Breast epithelium (tissue), 4 donors: ENCODE measurements at regions not wholly inside any gene's neighbourhood (a gene's known extent, or its start where the extent isn't known, plus 50 kb on each side); places are given as distances from the start of the nearest gene placed in this dataset.

Experiments
- DNase-seq, 2 donors: peaks; one replicate each; pipeline ENCODE4 v3.0.0-alpha.2; 2019; ENCODE audit warnings: low spot score in 2 of 2
- H3K27ac ChIP-seq, 2 donors: fragments of 200-600 bp; sonication (generic) in 1 of 2; one replicate each; pipeline ENCODE4 v1.5.1; 2016 to 2019; ENCODE audit warnings: mild to moderate bottlenecking in 1 of 2
- H3K27me3 ChIP-seq, 2 donors: fragments of 200-600 bp; sonication (generic) in 1 of 2; one replicate each; pipeline versions ENCODE4 v1.5.1 to v1.6.0; 2017 to 2019; ENCODE audit warnings: control low read depth in 1 of 2, mild to moderate bottlenecking in 1 of 2
- H3K36me3 ChIP-seq: fragments of 200-600 bp; one replicate; pipeline ENCODE4 v1.5.1; 2019
- H3K4me1 ChIP-seq, 2 donors: fragments of 200-600 bp; sonication (generic); one replicate each; pipeline ENCODE4 v1.5.1; 2016 to 2019; ENCODE audit warnings: control low read depth in 1 of 2
- H3K4me3 ChIP-seq, 3 donors: fragments of 200-600 bp; sonication (generic); 1 replicate in 2 of 3; 2 replicates in 1 of 3; pipeline ENCODE4 v1.5.1; 2016 to 2019; ENCODE audit warnings: mild to moderate bottlenecking in 3 of 3, moderate library complexity in 2 of 3
- H3K9me3 ChIP-seq, 2 donors: fragments of 200-600 bp; sonication (generic) in 1 of 2; one replicate each; pipeline ENCODE4 v1.5.1; 2016 to 2019; ENCODE audit warnings: control low read depth in 1 of 2
- POLR2A ChIP-seq: fragments of 450-650 bp; IDR thresholded peaks from one replicate; pipeline ENCODE4 v1.6.1; 2016; ENCODE audit warnings: antibody characterized with exemption, mild to moderate bottlenecking, moderate library complexity
- POLR2AphosphoS5 ChIP-seq, 3 donors: sonication (generic); formaldehyde crosslinking; IDR thresholded peaks; one replicate each; pipeline ENCODE4 v1.6.1; 2017; ENCODE audit warnings: antibody characterized with exemption in 3 of 3
- intact Hi-C: fragments of 100-400 bp; cut with DNase I; formaldehyde crosslinking; loops from one replicate; pipeline ENCODE4 v1.15.1; 2023; ENCODE audit warnings: low total_unique reads
- TF ChIP-seq, protein P1 (sequence below), 3 donors: fragments of 450-650 bp; IDR thresholded peaks; one replicate each; pipeline ENCODE4 v1.5.1; 2016 to 2017; ENCODE audit warnings: antibody characterized with exemption in 3 of 3, mild to moderate bottlenecking in 3 of 3, moderate library complexity in 3 of 3

DNA sequence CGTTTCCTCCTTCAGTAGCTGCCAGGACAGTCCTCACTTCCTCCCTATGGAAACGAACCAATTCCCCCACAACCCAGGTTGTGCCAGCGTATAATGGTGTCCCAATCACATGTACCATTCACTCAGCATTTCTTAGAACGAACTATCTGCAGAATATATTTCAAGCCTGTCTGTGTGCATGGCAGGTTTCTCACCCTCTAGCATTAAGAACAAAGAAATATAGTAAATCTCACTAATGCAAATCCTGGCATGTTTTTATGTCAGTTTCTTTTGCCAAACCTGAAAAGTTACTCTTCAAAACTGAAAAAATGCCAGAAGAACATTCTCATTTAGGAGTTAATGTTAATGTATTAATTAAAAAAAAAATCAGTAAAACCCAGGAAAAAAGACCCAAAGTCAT lies 405.9 kb upstream of the KLF6 start:
- intact Hi-C loops: loop anchor here (10.0 kb wide), 1 partner anchor 106 kb away; no protein-coding TSS in a partner anchor
- Histone ChIP-seq H3K36me3 (no peaks in the 10 kb centered on the region), H3K27ac (no peak overlapping the region), H3K9me3 (no peaks in the 10 kb centered on the region), H3K27me3 (no peaks in the 10 kb centered on the region), H3K4me3 (no peak overlapping the region), H3K4me1 (no peaks in the 10 kb centered on the region)
- DNase-seq: no peak
- TF ChIP-seq, protein P1, sequence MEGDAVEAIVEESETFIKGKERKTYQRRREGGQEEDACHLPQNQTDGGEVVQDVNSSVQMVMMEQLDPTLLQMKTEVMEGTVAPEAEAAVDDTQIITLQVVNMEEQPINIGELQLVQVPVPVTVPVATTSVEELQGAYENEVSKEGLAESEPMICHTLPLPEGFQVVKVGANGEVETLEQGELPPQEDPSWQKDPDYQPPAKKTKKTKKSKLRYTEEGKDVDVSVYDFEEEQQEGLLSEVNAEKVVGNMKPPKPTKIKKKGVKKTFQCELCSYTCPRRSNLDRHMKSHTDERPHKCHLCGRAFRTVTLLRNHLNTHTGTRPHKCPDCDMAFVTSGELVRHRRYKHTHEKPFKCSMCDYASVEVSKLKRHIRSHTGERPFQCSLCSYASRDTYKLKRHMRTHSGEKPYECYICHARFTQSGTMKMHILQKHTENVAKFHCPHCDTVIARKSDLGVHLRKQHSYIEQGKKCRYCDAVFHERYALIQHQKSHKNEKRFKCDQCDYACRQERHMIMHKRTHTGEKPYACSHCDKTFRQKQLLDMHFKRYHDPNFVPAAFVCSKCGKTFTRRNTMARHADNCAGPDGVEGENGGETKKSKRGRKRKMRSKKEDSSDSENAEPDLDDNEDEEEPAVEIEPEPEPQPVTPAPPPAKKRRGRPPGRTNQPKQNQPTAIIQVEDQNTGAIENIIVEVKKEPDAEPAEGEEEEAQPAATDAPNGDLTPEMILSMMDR (IDR thresholded peaks at IDR 0.05): no peak

DNA sequence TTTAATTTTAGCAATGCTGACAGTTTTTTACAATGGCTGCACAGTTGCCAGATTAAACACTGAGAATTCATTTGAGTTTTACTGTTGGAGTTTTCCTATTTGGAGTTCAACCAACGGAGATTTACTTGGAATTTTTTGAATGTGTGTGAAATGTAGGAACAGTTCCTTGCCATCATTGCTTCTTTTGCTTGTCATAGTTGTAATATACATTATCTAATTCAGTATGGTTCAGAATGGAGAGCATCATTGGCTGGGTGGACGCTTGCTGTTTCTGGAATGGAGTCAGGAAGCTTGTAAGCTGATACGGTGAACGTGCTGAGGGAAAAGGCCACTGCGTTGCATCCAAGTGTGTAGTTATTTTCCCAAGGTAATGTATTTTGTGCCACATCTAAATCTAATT lies 404.3 kb upstream of the KLF6 start:
- TF ChIP-seq, protein P1 (IDR thresholded peaks at IDR 0.05): no peak
- TF ChIP-seq POLR2AphosphoS5 (IDR thresholded peaks at IDR 0.05) (no peak), POLR2A (no peak)
- Histone ChIP-seq H3K27ac (no peak overlapping the region), H3K4me1 (no peaks in the 10 kb centered on the region), H3K9me3 (no peaks in the 10 kb centered on the region), H3K4me3 (no peak overlapping the region), H3K27me3 (no peaks in the 10 kb centered on the region), H3K36me3 (no peaks in the 10 kb centered on the region)
- no peak for DNase-seq
- intact Hi-C loops: no loop called here

DNA sequence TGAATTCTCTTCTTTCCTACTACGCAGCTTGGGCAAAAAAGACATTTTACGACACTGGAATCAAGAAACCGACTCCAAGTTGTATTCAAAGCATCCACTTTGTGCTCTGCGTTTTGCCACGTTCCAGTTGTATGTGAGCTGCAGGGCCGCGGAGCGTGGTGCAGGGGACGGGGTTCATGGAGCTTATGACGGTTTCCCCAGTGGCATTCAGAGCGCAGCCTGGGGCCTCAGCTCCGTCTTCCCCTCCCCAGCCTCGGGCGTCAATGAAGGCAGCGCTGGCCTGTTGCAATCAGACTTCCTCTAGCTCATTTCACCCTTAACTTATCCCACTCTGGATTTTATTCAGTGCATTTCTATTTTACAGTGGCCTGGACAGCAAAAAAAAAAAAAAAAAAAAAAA lies 403.4 kb upstream of the KLF6 start:
- no peak for DNase-seq
- H3K9me3 ChIP-seq: no peaks in the 10 kb centered on the region
- TF ChIP-seq, protein P1 (IDR thresholded peaks at IDR 0.05): no peak
- TF ChIP-seq POLR2AphosphoS5 (IDR thresholded peaks at IDR 0.05) (no peak), POLR2A (no peak)

DNA sequence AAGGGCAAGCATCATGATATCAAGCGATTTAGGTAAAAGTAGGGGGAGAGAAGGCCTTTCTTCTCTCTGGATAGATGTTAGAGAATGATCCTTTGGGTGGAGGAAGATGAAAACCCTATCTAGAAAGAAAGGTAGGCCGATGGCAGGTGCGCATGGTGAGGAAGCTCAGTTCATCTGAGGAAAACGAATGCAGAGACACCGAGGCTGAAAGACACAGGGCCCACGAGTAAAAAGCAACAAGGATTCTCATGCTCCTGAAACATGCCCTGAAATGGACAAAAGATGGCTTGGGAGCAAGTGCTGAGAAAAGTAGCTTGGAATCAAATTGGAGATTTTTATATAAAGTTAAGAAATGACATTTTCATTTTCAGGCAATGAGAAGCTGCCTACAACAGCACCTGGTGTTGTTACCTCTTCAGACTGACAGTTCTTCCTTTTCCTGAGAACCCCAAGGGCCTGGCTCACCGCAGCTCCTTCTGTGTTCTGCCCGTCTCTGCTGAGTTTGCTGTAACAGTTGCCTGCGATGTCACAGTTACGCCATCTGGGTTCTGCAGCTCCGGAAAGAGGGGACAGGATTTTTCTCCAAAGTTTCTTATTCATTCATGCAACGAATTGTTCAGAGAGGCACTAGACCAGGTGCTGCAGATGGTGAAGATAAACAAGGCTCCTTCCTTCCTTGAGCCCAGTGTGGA lies 402.0 kb upstream of the KLF6 start:
- Histone ChIP-seq H3K9me3 (no peaks in the 10 kb centered on the region), H3K27ac (no peak overlapping the region), H3K4me1 (no peaks in the 10 kb centered on the region), H3K4me3 (no peak overlapping the region), H3K27me3 (no peaks in the 10 kb centered on the region), H3K36me3 (no peaks in the 10 kb centered on the region)
- TF ChIP-seq, protein P1 (IDR thresholded peaks at IDR 0.05): no peak
- TF ChIP-seq POLR2A (no peak), POLR2AphosphoS5 (IDR thresholded peaks at IDR 0.05) (no peak)
- DNase-seq: no peak
- intact Hi-C loops: no loop called here

More for the DNA sequence above, 403.4 kb upstream of the KLF6 start:
- intact Hi-C loops: no loop called here
- Histone ChIP-seq H3K27me3 (no peaks in the 10 kb centered on the region), H3K27ac (no peak overlapping the region), H3K36me3 (no peaks in the 10 kb centered on the region), H3K4me3 (no peak overlapping the region), H3K4me1 (no peaks in the 10 kb centered on the region)

DNA sequence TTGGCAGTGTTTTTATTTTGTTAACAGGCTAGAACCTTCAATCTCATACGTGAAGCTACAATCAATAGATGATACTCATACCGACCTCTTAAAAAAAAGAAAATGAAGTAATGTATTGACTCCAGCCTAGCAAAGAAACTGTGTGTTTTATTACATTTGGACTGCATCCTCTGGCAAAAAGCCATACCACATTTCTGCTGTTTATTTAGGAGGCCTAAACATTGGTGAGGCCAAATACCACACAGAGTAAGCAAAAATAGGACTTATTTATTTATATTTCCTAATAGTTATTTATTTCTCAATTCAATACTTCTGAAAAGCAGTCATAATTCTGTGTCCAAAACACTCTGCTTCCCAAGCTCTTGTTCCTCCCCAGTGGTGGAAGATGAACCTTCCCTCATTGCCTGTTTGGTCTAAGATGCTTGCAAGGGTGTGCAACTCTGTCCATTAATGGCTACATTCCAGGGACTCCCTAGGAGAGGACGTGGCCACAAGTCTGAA lies 398.8 kb upstream of the KLF6 start:
- no peak for DNase-seq
- intact Hi-C loops: no loop called here
- no peak overlapping the region for H3K4me3 ChIP-seq
- TF ChIP-seq POLR2AphosphoS5 (IDR thresholded peaks at IDR 0.05) (no peak), POLR2A (no peak)
- TF ChIP-seq, protein P1 (IDR thresholded peaks at IDR 0.05): no peak
- no peaks in the 10 kb centered on the region for H3K27me3 ChIP-seq
- no peaks in the 10 kb centered on the region for H3K9me3 ChIP-seq
- peak overlapping the region in 1 of 2 donors; percentile 62 for H3K27ac ChIP-seq
- H3K36me3 ChIP-seq: no peaks in the 10 kb centered on the region
- no peaks in the 10 kb centered on the region for H3K4me1 ChIP-seq
